22Rv1 (cell line): ENCODE measurements at regions not wholly inside any gene's neighbourhood (a gene's known extent, or its start where the extent isn't known, plus 50 kb on each side); places are given as distances from the start of the nearest gene placed in this dataset.

Source experiments
- ZFX ChIP-seq: fragments of 450-650 bp; IDR thresholded peaks from 2 replicates; pipeline ENCODE4 v1.6.1; 2017; ENCODE audit warnings: antibody characterized with exemption, borderline replicate concordance
- TF ChIP-seq, protein P1 (sequence below): fragments of 450-650 bp; IDR thresholded peaks from 2 replicates; pipeline ENCODE4 v1.5.1; 2017; ENCODE audit warnings: mild to moderate bottlenecking

GRCh38 chrX:8232406-8232805, 61.3 kb upstream of the VCX2 start:
- TF ChIP-seq, protein P1, sequence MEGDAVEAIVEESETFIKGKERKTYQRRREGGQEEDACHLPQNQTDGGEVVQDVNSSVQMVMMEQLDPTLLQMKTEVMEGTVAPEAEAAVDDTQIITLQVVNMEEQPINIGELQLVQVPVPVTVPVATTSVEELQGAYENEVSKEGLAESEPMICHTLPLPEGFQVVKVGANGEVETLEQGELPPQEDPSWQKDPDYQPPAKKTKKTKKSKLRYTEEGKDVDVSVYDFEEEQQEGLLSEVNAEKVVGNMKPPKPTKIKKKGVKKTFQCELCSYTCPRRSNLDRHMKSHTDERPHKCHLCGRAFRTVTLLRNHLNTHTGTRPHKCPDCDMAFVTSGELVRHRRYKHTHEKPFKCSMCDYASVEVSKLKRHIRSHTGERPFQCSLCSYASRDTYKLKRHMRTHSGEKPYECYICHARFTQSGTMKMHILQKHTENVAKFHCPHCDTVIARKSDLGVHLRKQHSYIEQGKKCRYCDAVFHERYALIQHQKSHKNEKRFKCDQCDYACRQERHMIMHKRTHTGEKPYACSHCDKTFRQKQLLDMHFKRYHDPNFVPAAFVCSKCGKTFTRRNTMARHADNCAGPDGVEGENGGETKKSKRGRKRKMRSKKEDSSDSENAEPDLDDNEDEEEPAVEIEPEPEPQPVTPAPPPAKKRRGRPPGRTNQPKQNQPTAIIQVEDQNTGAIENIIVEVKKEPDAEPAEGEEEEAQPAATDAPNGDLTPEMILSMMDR = no peak
- TF ChIP-seq ZFX = no peak
